ENCODE measurements at regions not wholly inside any gene's neighbourhood (a gene's known extent, or its start where the extent isn't known, plus 50 kb on each side); places are given as distances from the start of the nearest gene placed in this dataset.
"Not testable (repeated sequence)": the region's sequence is repeated elsewhere in the genome, so short reads cannot be mapped to it uniquely, and the experiment has no call there.

DNA sequence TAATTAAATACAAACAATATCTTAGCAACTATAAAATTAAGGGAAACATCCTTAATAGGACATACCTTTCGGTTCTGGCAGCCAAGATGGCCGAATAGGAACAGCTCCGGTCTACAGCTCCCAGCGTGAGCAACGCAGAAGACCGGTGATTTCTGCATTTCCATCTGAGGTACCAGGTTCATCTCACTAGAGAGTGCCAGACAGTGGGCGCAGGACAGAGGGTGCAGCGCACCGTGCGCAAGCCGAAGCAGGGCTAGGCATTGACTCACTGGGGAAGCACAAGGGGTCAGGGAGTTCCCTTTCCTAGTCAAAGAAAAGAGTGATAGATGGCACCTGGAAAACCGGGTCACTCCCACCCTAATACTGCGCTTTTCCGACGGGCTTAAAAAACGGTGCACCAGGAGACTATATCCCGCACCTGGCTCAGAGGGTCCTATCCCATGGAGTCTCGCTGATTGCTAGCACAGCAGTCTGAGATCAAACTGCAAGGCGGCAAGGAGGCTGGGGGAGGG is 782.3 kb downstream of the FLRT2 start:
- H3K4me1 Mint-ChIP-seq; H3K27me3 Mint-ChIP-seq; H3K36me3 Mint-ChIP-seq (ENCODE audit: low read depth); H3K9me3 Mint-ChIP-seq; DNase-seq; H3K4me3 Mint-ChIP-seq; POLR2A ChIA-PET; H3K27ac Mint-ChIP-seq; CTCF ChIA-PET: not testable (repeated sequence)

DNA sequence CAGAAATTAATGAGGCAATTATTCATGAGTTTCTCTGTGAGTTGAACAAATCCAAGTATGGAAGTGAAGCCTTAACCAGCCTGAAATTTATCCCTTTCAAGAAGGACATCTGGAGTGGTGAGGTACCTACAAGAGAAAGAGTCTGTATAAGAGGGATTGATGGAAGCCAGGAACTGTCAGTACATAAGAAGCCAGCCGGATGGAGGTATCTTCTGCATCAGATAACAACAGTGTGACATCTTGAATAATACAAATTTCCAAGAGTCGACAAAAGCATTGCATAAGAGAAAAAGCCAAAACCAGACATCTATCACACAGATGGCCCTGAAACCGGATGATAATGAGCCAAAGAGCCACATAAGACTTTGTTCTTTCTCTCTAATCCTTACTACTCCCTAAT is 781.2 kb downstream of the FLRT2 start:
- Mint-ChIP-seq H3K27me3 (no peaks in the 10 kb centered on the region), H3K4me3 (no peak overlapping the region), H3K9me3 (no peaks in the 10 kb centered on the region), H3K4me1 (no peaks in the 10 kb centered on the region), H3K36me3 (ENCODE audit: low read depth) (no peaks in the 10 kb centered on the region), H3K27ac (no peak overlapping the region)
- ChIA-PET POLR2A (no interaction called here), CTCF (no interaction called here)
- no peak for DNase-seq

DNA sequence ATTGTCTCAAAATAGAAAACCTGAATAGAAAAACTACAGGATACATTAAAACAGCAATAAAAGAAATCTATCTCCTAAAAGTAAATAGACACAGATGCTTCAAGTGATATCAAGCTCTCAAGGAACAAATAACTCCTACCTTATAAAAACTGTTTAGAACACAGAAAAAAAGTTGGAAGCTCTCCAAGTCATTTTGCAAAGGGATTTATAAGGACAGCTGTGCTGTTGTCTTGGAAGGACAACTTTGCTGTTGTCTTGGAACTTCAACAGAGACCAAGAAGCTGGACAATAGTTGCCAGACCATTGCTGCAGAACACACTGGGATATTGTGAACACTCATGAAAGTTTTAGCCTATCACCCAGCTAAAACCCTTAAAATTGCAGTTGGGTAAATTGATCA is 780.7 kb downstream of the FLRT2 start:
- Mint-ChIP-seq H3K4me3 (no peak overlapping the region), H3K4me1 (no peaks in the 10 kb centered on the region), H3K36me3 (ENCODE audit: low read depth) (no peaks in the 10 kb centered on the region), H3K9me3 (no peaks in the 10 kb centered on the region), H3K27ac (no peak overlapping the region), H3K27me3 (no peaks in the 10 kb centered on the region)
- ChIA-PET CTCF (no interaction called here), POLR2A (no interaction called here)
- no peak for DNase-seq

DNA sequence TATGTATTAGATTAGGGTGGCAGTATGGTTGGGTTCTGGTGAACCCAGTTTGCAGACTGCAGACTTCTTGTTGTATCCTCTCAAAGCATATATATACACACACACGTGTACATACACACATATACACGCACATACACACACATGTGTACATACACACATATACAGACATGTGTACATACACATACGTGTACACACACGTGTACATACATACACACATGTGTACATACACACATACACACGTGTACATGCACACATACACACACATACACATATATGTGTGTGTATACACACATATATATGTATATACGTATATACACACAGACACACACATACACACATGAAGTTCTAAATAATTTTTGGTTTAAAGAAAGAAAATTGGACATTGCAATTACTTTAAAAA is 780.2 kb downstream of the FLRT2 start:
- no peaks in the 10 kb centered on the region for H3K9me3 Mint-ChIP-seq
- ChIA-PET POLR2A (no interaction called here), CTCF (no interaction called here)
- no peak for DNase-seq
- H3K27me3 Mint-ChIP-seq, result no peaks in the 10 kb centered on the region
- no peak overlapping the region for H3K4me3 Mint-ChIP-seq
- H3K36me3 Mint-ChIP-seq (ENCODE audit: low read depth), result no peaks in the 10 kb centered on the region
- no peak overlapping the region for H3K27ac Mint-ChIP-seq
- no peaks in the 10 kb centered on the region for H3K4me1 Mint-ChIP-seq

DNA sequence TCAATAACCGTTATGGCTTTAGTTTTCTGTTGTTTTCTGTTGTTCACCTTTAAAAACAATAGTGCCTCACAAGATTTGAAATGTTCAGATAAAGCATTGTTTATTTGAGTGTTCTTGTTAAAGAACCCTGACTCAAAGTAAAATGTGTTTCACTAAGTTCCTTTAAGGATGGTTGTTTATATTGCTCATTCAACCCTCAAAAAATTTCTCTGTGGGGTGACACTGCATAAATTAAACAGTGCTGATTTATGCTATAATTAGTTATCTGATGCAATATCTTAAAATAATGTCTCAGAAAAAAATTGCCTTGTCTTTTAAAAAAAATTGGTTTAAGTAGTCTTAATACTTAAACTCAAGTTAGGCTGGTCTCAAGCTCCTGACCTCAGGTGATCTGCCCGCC is 775.1 kb downstream of the FLRT2 start:
- ChIA-PET CTCF (no interaction called here), POLR2A (no interaction called here)
- H3K27ac Mint-ChIP-seq, result no peak overlapping the region
- H3K27me3 Mint-ChIP-seq, result no peaks in the 10 kb centered on the region
- H3K4me3 Mint-ChIP-seq, result no peak overlapping the region
- DNase-seq, result no peak
- H3K4me1 Mint-ChIP-seq, result no peaks in the 10 kb centered on the region
- H3K9me3 Mint-ChIP-seq, result no peaks in the 10 kb centered on the region
- H3K36me3 Mint-ChIP-seq (ENCODE audit: low read depth), result no peaks in the 10 kb centered on the region

DNA sequence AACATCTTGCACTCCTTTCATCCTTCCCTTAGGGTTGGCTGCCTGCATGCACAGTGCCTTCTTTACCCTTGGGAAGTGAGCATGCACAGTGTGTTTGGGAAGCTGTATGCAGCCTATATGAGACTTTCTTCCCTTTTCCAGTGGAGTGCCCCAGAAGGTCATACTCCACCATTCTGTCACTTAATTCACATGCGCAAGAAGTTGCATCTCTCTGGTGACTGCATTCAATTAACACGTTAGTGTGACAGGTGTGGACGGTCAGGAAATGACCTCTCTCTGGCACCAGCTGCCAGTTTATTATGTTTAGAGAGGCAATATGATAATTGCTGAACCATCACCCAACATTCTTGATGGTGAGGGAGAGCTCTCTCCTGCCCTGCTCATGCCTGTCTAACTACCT is 770.0 kb downstream of the FLRT2 start:
- CTCF ChIA-PET, result no interaction called here
- no peak overlapping the region for H3K4me3 Mint-ChIP-seq

DNA sequence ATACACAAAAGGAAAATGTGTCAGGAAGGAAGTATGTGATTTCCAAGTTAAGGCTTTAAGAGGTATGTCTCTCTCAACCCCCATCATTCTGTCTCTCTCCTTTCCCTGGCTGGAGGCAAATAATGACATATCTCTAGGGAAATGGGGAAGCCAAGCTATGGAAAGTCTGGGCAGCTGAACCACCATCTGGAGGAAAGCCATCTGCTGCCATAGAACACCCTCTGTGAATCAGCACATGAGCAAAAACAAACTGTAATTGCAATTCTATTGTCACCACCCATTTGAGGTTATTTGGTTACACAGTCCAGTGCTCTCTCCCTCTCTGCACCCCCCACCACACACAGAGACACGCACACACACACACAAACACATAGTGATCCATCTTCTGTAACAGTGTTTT is 766.2 kb downstream of the FLRT2 start:
- no peak overlapping the region for H3K27ac Mint-ChIP-seq
- CTCF ChIA-PET, result no interaction called here
- H3K36me3 Mint-ChIP-seq (ENCODE audit: low read depth), result no peaks in the 10 kb centered on the region
- H3K9me3 Mint-ChIP-seq, result no peaks in the 10 kb centered on the region
- H3K27me3 Mint-ChIP-seq, result no peaks in the 10 kb centered on the region
- no peaks in the 10 kb centered on the region for H3K4me1 Mint-ChIP-seq
- POLR2A ChIA-PET, result no interaction called here
- H3K4me3 Mint-ChIP-seq, result no peak overlapping the region
- no peak for DNase-seq

More for the DNA sequence above, 770.0 kb downstream of the FLRT2 start:
- no peak for DNase-seq
- no peaks in the 10 kb centered on the region for H3K9me3 Mint-ChIP-seq
- POLR2A ChIA-PET, result no interaction called here
- no peaks in the 10 kb centered on the region for H3K4me1 Mint-ChIP-seq
- H3K27ac Mint-ChIP-seq, result no peak overlapping the region
- H3K36me3 Mint-ChIP-seq (ENCODE audit: low read depth), result no peaks in the 10 kb centered on the region
- no peaks in the 10 kb centered on the region for H3K27me3 Mint-ChIP-seq

DNA sequence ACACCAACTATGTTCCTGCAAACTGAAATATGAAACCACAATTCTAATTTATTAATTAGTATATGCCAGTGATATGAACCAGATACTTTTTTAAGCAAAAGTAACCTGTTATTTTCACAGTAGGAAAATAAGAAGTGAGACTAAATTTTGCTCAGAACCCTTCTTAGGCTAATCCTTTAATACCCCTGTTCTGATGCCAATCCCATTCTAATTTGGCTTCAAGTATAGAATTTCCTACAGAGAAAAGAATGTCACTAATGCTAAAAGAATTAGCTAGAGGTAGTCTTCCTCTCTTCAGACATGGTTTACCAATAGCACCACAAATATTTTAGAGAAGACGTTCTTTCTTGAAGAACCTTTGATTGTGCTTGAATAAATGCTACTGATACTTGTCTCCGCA is 758.4 kb downstream of the FLRT2 start:
- ChIA-PET POLR2A (no interaction called here), CTCF (no interaction called here)
- Mint-ChIP-seq H3K27ac (no peak overlapping the region), H3K27me3 (no peaks in the 10 kb centered on the region), H3K4me1 (no peaks in the 10 kb centered on the region), H3K4me3 (no peak overlapping the region), H3K36me3 (ENCODE audit: low read depth) (no peaks in the 10 kb centered on the region), H3K9me3 (no peaks in the 10 kb centered on the region)
- DNase-seq, result no peak

DNA sequence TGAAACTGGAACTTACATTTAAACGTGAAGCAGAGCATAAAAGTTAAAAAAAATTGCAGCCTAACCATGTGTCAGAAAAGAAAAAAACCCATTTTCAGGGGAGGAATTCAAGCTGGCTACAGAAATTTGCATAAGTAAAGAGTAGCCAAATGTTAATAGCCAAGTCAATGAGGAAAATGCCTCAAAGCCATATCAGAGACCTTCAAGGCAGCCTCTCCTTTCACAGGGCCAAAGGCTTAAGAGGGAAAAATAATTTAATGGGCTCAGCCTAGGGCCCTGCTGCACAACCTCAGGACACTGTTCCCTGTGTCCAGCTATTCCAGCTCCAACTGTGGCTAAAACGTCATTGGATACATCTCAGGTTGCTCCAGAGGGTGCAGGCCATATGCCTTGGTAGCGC is 749.5 kb downstream of the FLRT2 start:
- H3K4me3 Mint-ChIP-seq, result no peak overlapping the region
- no peaks in the 10 kb centered on the region for H3K36me3 Mint-ChIP-seq (ENCODE audit: low read depth)
- ChIA-PET CTCF (no interaction called here), POLR2A (no interaction called here)
- H3K4me1 Mint-ChIP-seq, result no peaks in the 10 kb centered on the region
- no peaks in the 10 kb centered on the region for H3K27me3 Mint-ChIP-seq
- no peak for DNase-seq
- peaks cover 8% of the 10 kb centered on the region for H3K9me3 Mint-ChIP-seq
- H3K27ac Mint-ChIP-seq, result no peak overlapping the region

DNA sequence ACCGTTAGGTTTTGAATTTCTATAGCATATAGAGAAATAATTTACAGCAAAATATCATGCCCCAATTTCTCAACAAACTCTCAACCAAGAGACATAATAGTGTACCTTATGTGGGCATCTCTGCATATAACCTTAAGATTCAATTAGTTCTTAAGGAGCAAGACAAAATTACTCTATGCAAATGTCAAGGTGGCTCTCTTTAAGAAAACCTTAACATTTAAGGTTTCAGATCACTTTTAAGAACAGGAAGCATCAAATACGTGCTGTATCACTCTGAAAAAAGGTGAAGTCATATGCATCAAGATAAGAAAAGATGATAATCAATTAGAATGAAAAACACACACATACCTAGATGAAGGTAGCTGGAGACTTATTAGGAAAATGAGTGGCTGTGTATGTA is 728.0 kb downstream of the FLRT2 start:
- no peaks in the 10 kb centered on the region for H3K27me3 Mint-ChIP-seq
- ChIA-PET CTCF (no interaction called here), POLR2A (no interaction called here)

DNA sequence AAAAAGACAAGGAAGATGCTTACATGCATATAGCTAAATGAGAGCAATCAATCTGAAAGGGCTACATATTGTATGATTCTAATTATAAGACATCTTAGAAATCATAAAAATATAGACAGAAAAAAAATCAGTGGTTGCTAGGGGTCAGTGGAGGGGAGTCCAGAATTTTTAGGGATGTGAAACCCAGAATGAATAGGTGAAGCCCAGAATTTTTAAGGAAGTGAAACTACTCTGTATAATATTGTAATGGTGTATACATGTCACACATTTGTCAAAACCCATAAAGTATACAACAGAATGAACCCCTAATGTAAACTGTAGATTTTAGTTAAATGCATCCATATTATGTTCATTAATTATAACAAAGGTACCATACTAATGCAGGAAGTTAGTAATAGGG is 713.2 kb downstream of the FLRT2 start:
- ChIA-PET POLR2A (no interaction called here), CTCF (no interaction called here)
- no peaks in the 10 kb centered on the region for H3K27me3 Mint-ChIP-seq
- H3K36me3 Mint-ChIP-seq (ENCODE audit: low read depth), result no peaks in the 10 kb centered on the region
- H3K4me3 Mint-ChIP-seq, result no peak overlapping the region
- H3K4me1 Mint-ChIP-seq, result no peaks in the 10 kb centered on the region
- DNase-seq, result no peak
- H3K9me3 Mint-ChIP-seq, result no peaks in the 10 kb centered on the region
- H3K27ac Mint-ChIP-seq, result no peak overlapping the region

More for the DNA sequence above, 728.0 kb downstream of the FLRT2 start:
- H3K4me3 Mint-ChIP-seq, result no peak overlapping the region
- H3K4me1 Mint-ChIP-seq, result no peaks in the 10 kb centered on the region
- DNase-seq, result no peak
- peaks cover 2% of the 10 kb centered on the region for H3K9me3 Mint-ChIP-seq
- no peak overlapping the region for H3K27ac Mint-ChIP-seq
- no peaks in the 10 kb centered on the region for H3K36me3 Mint-ChIP-seq (ENCODE audit: low read depth)

DNA sequence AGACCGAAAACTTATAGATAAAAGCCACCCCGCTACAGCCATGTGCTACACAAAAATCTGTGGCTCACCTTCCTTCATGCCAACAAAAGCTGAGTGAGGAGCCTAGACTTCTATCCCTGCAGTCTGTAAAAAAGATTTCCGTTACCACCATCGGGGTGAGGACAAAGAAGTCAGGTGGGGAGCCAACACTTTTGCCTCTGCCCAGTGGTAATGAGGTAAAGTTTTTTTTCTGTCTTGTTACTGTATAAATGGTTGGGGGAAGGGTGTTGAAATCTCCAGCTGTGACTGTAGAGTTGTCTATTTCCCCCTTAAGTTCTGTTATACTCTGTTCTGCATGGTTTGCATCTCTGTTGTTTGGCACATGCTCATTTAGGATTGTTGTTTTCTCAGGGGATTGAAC is 707.8 kb downstream of the FLRT2 start:
- no peak for DNase-seq
- Mint-ChIP-seq H3K27ac (no peak overlapping the region), H3K9me3 (peaks cover 8% of the 10 kb centered on the region), H3K36me3 (ENCODE audit: low read depth) (no peaks in the 10 kb centered on the region), H3K27me3 (no peaks in the 10 kb centered on the region), H3K4me3 (no peak overlapping the region), H3K4me1 (no peaks in the 10 kb centered on the region)
- CTCF ChIA-PET, result no interaction called here
- POLR2A ChIA-PET, result no interaction called here

DNA sequence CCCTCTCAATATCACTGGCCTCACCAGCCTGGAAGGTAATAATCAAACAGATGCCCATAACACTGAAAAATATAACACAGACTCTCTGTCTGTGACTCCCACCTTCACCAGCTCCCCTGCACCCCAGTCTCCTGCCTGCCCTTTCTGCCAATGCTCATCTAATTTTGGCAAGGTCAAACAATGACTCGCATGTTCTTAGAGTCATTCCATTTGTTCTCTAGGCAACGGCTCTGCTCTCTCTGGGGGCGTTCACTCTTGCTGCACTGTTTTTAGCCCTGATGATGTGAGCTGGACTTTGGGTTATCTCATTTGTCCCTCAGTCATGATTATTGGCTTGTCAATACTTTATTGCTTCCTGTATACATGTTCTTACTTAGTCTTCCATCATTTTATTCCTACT is 691.8 kb downstream of the FLRT2 start:
- H3K4me1 Mint-ChIP-seq, result no peaks in the 10 kb centered on the region

DNA sequence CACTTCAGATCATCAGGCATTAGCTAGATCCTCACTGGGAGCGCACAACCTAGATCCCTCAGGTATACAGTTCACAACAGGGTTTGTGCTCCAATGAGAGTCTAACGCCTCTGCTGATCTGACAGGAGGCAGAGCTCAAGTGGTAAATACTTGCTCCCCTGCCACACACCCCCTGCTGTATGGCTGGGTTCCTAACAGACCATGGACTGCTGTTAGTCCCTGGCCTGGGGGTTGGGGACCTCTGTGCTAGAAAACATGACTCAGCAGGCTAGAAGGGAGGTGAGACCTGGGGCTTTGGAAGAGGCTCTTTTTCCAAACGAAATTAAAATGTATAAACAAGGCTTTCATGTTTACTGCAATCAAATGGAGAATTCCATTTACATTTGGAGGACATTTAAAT is 691.1 kb downstream of the FLRT2 start:
- DNase-seq, result no peak
- Mint-ChIP-seq H3K4me1 (no peaks in the 10 kb centered on the region), H3K27me3 (no peaks in the 10 kb centered on the region), H3K4me3 (no peak overlapping the region), H3K36me3 (ENCODE audit: low read depth) (no peaks in the 10 kb centered on the region), H3K27ac (no peak overlapping the region), H3K9me3 (no peaks in the 10 kb centered on the region)
- CTCF ChIA-PET, result no interaction called here
- POLR2A ChIA-PET, result no interaction called here

More for the DNA sequence above, 691.8 kb downstream of the FLRT2 start:
- Mint-ChIP-seq H3K9me3 (no peaks in the 10 kb centered on the region), H3K36me3 (ENCODE audit: low read depth) (no peaks in the 10 kb centered on the region), H3K27ac (no peak overlapping the region), H3K4me3 (no peak overlapping the region), H3K27me3 (no peaks in the 10 kb centered on the region)
- CTCF ChIA-PET, result no interaction called here
- POLR2A ChIA-PET, result no interaction called here
- no peak for DNase-seq

DNA sequence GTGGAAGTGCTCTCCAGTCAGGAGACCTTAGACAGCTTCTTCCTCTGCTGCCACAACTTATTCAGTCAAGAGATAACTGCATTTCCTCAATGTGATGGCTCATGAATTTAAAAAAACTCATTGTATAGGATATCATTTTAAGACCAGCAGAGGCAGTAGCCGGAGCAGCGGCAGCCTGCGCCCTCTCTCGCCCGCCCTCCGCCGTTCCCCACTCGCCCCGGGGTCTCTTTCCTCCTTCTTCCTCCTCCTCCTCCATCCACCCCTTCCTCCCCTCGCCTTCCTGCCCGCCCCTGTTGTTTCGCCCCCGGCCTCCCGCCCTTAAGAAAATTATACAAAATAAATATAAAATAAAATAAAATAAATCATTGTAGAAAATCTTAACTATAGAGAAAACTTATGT is 687.6 kb downstream of the FLRT2 start:
- CTCF ChIA-PET, result no interaction called here
- no peaks in the 10 kb centered on the region for H3K27me3 Mint-ChIP-seq
- no peaks in the 10 kb centered on the region for H3K9me3 Mint-ChIP-seq
- no peak for DNase-seq
- no peak overlapping the region for H3K27ac Mint-ChIP-seq
- no peaks in the 10 kb centered on the region for H3K4me1 Mint-ChIP-seq
- no peak overlapping the region for H3K4me3 Mint-ChIP-seq
- POLR2A ChIA-PET, result no interaction called here
- no peaks in the 10 kb centered on the region for H3K36me3 Mint-ChIP-seq (ENCODE audit: low read depth)
